Upper lobe of left lung (tissue), 6 donors: ENCODE measurements at regions not wholly inside any gene's neighbourhood (a gene's known extent, or its start where the extent isn't known, plus 50 kb on each side); places are given as distances from the start of the nearest gene placed in this dataset.
"Not testable (repeated sequence)": the region's sequence is repeated elsewhere in the genome, so short reads cannot be mapped to it uniquely, and the experiment has no call there.

ENCODE experiments used
- ATAC-seq, 2 donors: fragments of 200-7000 bp; cut with Tn5 transposase; one replicate each; pipeline ENCODE4 v1.9.1; 2022; ENCODE audit warnings: mild to moderate bottlenecking in 2 of 2, moderate library complexity in 2 of 2; ENCODE audit not compliant: low FRiP score in 2 of 2
- DNase-seq, 2 donors: peaks; one replicate each; pipeline ENCODE4 v3.0.0-alpha.2; 2019 to 2020
- H3K27ac ChIP-seq, 4 donors: fragments of 200-600 bp; sonication (generic); one replicate each; pipeline ENCODE4 v1.5.1; 2016 to 2019
- H3K27me3 ChIP-seq, 4 donors: fragments of 200-600 bp; sonication (generic); one replicate each; pipeline ENCODE4 v1.5.1; 2017 to 2019
- H3K36me3 ChIP-seq, 4 donors: fragments of 200-600 bp; sonication (generic); one replicate each; pipeline ENCODE4 v1.5.1; 2016 to 2019
- H3K4me1 ChIP-seq, 4 donors: fragments of 200-600 bp; sonication (generic); one replicate each; pipeline ENCODE4 v1.5.1; 2018 to 2019
- H3K4me3 ChIP-seq, 4 donors: fragments of 200-600 bp; sonication (generic); one replicate each; pipeline ENCODE4 v1.5.1; 2017 to 2019; ENCODE audit warnings: mild to moderate bottlenecking in 2 of 4, moderate library complexity in 1 of 4
- H3K9me3 ChIP-seq, 4 donors: fragments of 200-600 bp; sonication (generic); one replicate each; pipeline ENCODE4 v1.5.1; 2018 to 2019
- CTCF ChIP-seq, 6 experiments: fragments of 450-650 bp in 4 of 6; fragments of 200-600 bp in 2 of 6; sonication (generic) in 2 of 6; IDR thresholded peaks; one replicate each; pipeline ENCODE4 v1.5.1; 2016 to 2019; ENCODE audit warnings: antibody characterized with exemption in 6 of 6
- EP300 ChIP-seq, 4 donors: sonication (generic); formaldehyde crosslinking; IDR thresholded peaks; one replicate each; pipeline ENCODE4 v1.5.1; 2017; ENCODE audit warnings: antibody characterized with exemption in 4 of 4, control low read depth in 2 of 4
- POLR2A ChIP-seq, 4 donors: fragments of 450-650 bp; IDR thresholded peaks; one replicate each; pipeline ENCODE4 v1.5.1; 2016 to 2017; ENCODE audit warnings: antibody characterized with exemption in 4 of 4, mild to moderate bottlenecking in 2 of 4
- POLR2AphosphoS5 ChIP-seq, 2 donors: sonication (generic); formaldehyde crosslinking; IDR thresholded peaks; one replicate each; pipeline ENCODE4 v1.5.1; 2017; ENCODE audit warnings: antibody characterized with exemption in 2 of 2
- WGBS, 2 donors: methylation state at CpG; one replicate each; pipeline ENCODE4 v1.1.5; 2017 to 2018; 5-methylcytosine and 5-hydroxymethylcytosine counted together
- donor health status: DM: no; HTN: no; CAD: no; lungs with moderate emphysema.
- donor health status: DM: no; HTN: yes; CAD: no; lungs with severe emphysema.

GRCh38 chr5:102628441-102629175, 126.5 kb upstream of the PAM start:
- Histone ChIP-seq H3K4me3 (no peak overlapping the region), H3K27ac (no peak overlapping the region), H3K27me3 (no peaks in the 10 kb centered on the region), H3K36me3 (no peaks in the 10 kb centered on the region), H3K9me3 (no peaks in the 10 kb centered on the region), H3K4me1 (no peaks in the 10 kb centered on the region)
- DNase-seq (no peak), ATAC-seq (peak in 1 of 2 donors; percentile 51)
- TF ChIP-seq POLR2AphosphoS5 (IDR thresholded peaks at IDR 0.05) (no peak), CTCF (IDR thresholded peaks at IDR 0.05) (no peak), EP300 (IDR thresholded peaks at IDR 0.05) (no peak), POLR2A (IDR thresholded peaks at IDR 0.05) (no peak)
- WGBS, 2 donors: 53 to 56% methylated on average over 3 of the region's 3 CpGs

- TF ChIP-seq EP300 (IDR thresholded peaks at IDR 0.05) (no peak), POLR2AphosphoS5 (IDR thresholded peaks at IDR 0.05) (no peak), CTCF (IDR thresholded peaks at IDR 0.05) (no peak), POLR2A (IDR thresholded peaks at IDR 0.05) (no peak)
- Histone ChIP-seq H3K27me3 (no peaks in the 10 kb centered on the region), H3K36me3 (no peaks in the 10 kb centered on the region), H3K9me3 (no peaks in the 10 kb centered on the region), H3K4me1 (no peaks in the 10 kb centered on the region), H3K27ac (no peak overlapping the region), H3K4me3 (no peak overlapping the region)
- DNase-seq (no peak), ATAC-seq (no peak)
- WGBS, 2 donors: 78 to 91% methylated on average over 4 of the region's 4 CpGs
Measured at GRCh38 chr5:102629827-102630605, 125.1 kb upstream of the PAM start.

GRCh38 chr5:102635399-102635798, 119.7 kb upstream of the PAM start:
- H3K36me3 ChIP-seq, ATAC-seq, DNase-seq, H3K27me3 ChIP-seq, H3K27ac ChIP-seq, H3K4me1 ChIP-seq, H3K4me3 ChIP-seq, H3K9me3 ChIP-seq: not testable (repeated sequence)
- 79 to 89% methylated on average over 1 of the region's 1 CpG for WGBS, 2 donors

GRCh38 chr5:102638316-102638715, 116.8 kb upstream of the PAM start:
- WGBS, 2 donors: 77 to 79% methylated on average over 3 of the region's 3 CpGs
- no peaks in the 10 kb centered on the region for H3K36me3 ChIP-seq
- TF ChIP-seq CTCF (IDR thresholded peaks at IDR 0.05) (no peak), POLR2A (IDR thresholded peaks at IDR 0.05) (no peak)
- ATAC-seq (no peak), DNase-seq (no peak)
- no peaks in the 10 kb centered on the region for H3K9me3 ChIP-seq
- no peak overlapping the region for H3K4me3 ChIP-seq
- H3K27ac ChIP-seq: no peak overlapping the region
- no peaks in the 10 kb centered on the region for H3K27me3 ChIP-seq
- no peaks in the 10 kb centered on the region for H3K4me1 ChIP-seq

GRCh38 chr5:102638912-102639652, 116.0 kb upstream of the PAM start:
- H3K4me3 ChIP-seq: no peak overlapping the region
- H3K27ac ChIP-seq: no peak overlapping the region
- H3K36me3 ChIP-seq: no peaks in the 10 kb centered on the region
- H3K4me1 ChIP-seq: no peaks in the 10 kb centered on the region
- TF ChIP-seq EP300 (IDR thresholded peaks at IDR 0.05): no peak
- H3K27me3 ChIP-seq: no peaks in the 10 kb centered on the region
- no peaks in the 10 kb centered on the region for H3K9me3 ChIP-seq
- no peak for DNase-seq
- 56 to 58% methylated on average over 2 of the region's 2 CpGs for WGBS, 2 donors
- no peak for ATAC-seq
